ENCODE measurements at regions not wholly inside any gene's neighbourhood (a gene's known extent, or its start where the extent isn't known, plus 50 kb on each side); places are given as distances from the start of the nearest gene placed in this dataset.

GRCh38 chr7:89837515-89837914, 316.8 kb upstream of the STEAP1 start:
- TF ChIP-seq CTCF (IDR thresholded peaks at IDR 0.05) (no peak), POLR2A (IDR thresholded peaks at IDR 0.05) (no peak)

Measured in right lobe of liver (tissue), 4 donors.